ENCODE measurements at regions not wholly inside any gene's neighbourhood (a gene's known extent, or its start where the extent isn't known, plus 50 kb on each side); places are given as distances from the start of the nearest gene placed in this dataset.
"Not testable (repeated sequence)": the region's sequence is repeated elsewhere in the genome, so short reads cannot be mapped to it uniquely, and the experiment has no call there.

- TF ChIP-seq POLR2AphosphoS5 (IDR thresholded peaks at IDR 0.05), result not testable (repeated sequence)
- TF ChIP-seq, protein P1, sequence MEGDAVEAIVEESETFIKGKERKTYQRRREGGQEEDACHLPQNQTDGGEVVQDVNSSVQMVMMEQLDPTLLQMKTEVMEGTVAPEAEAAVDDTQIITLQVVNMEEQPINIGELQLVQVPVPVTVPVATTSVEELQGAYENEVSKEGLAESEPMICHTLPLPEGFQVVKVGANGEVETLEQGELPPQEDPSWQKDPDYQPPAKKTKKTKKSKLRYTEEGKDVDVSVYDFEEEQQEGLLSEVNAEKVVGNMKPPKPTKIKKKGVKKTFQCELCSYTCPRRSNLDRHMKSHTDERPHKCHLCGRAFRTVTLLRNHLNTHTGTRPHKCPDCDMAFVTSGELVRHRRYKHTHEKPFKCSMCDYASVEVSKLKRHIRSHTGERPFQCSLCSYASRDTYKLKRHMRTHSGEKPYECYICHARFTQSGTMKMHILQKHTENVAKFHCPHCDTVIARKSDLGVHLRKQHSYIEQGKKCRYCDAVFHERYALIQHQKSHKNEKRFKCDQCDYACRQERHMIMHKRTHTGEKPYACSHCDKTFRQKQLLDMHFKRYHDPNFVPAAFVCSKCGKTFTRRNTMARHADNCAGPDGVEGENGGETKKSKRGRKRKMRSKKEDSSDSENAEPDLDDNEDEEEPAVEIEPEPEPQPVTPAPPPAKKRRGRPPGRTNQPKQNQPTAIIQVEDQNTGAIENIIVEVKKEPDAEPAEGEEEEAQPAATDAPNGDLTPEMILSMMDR (IDR thresholded peaks at IDR 0.05), result not testable (repeated sequence)
These were observed 176.8 kb upstream of the PLGLB1 start for GRCh38 chr2:87198422-87198821.
